Mesendoderm (in vitro differentiated cells): ENCODE measurements at regions not wholly inside any gene's neighbourhood (a gene's known extent, or its start where the extent isn't known, plus 50 kb on each side); places are given as distances from the start of the nearest gene placed in this dataset.

ENCODE experiments used
- DNase-seq: peaks from one replicate; pipeline ENCODE4 v3.0.0; 2013
- H2AK5ac ChIP-seq: 2 replicates; pipeline ENCODE4 v1.6.1; 2013; ENCODE audit warnings: low read length, inconsistent platforms
- H2BK120ac ChIP-seq: 2 replicates; pipeline ENCODE4 v1.6.1; 2013; ENCODE audit warnings: low read depth, mild to moderate bottlenecking, low read length, moderate library complexity, mixed read lengths
- H2BK15ac ChIP-seq: replicated peaks from 2 replicates; pipeline ENCODE4 v1.6.1; 2013; ENCODE audit warnings: low read depth, mild to moderate bottlenecking, moderate library complexity
- H2BK5ac ChIP-seq: 2 replicates; pipeline ENCODE4 v1.6.1; 2013; ENCODE audit warnings: low read length, inconsistent platforms
- H3K18ac ChIP-seq: 2 replicates; pipeline ENCODE4 v1.6.1; 2013; ENCODE audit warnings: mild to moderate bottlenecking, low read length, mixed read lengths
- H3K23ac ChIP-seq: one replicate; pipeline ENCODE4 v1.6.1; 2013; ENCODE audit warnings: low read length
- H3K27ac ChIP-seq: 2 replicates; pipeline ENCODE4 v1.5.1; 2013; ENCODE audit warnings: low read depth, mild to moderate bottlenecking, inconsistent platforms, low read length, moderate library complexity
- H3K27me3 ChIP-seq: 2 replicates; pipeline ENCODE4 v1.6.1; 2013; ENCODE audit warnings: low read length, control low read depth, mild to moderate bottlenecking, inconsistent platforms; ENCODE audit not compliant: insufficient read depth, poor library complexity
- H3K36me3 ChIP-seq: 2 replicates; pipeline ENCODE4 v1.6.1; 2013; ENCODE audit warnings: low read length, inconsistent platforms; ENCODE audit not compliant: control insufficient read depth, insufficient read depth
- H3K4ac ChIP-seq: one replicate; pipeline ENCODE4 v1.6.1; 2013; ENCODE audit warnings: low read depth, mild to moderate bottlenecking, low read length, moderate library complexity
- H3K4me1 ChIP-seq: 2 replicates; pipeline ENCODE4 v1.6.1; 2013; ENCODE audit warnings: low read depth, low read length, inconsistent platforms; ENCODE audit not compliant: control insufficient read depth
- H3K4me2 ChIP-seq: 2 replicates; pipeline ENCODE4 v1.6.1; 2013; ENCODE audit warnings: low read length
- H3K4me3 ChIP-seq: 2 replicates; pipeline ENCODE4 v1.5.1; 2013; ENCODE audit warnings: mild to moderate bottlenecking, low read length
- H3K56ac ChIP-seq: one replicate; pipeline ENCODE4 v1.6.1; 2013; ENCODE audit warnings: low read length
- H3K79me1 ChIP-seq: 2 replicates; pipeline ENCODE4 v1.6.1; 2013; ENCODE audit warnings: low read length, inconsistent platforms
- H3K79me2 ChIP-seq: 2 replicates; pipeline ENCODE4 v1.6.1; 2013; ENCODE audit warnings: mild to moderate bottlenecking, low read length; ENCODE audit not compliant: control insufficient read depth, insufficient read depth
- H3K9ac ChIP-seq: 2 replicates; pipeline ENCODE4 v1.6.1; 2013; ENCODE audit warnings: low read length, inconsistent platforms
- H4K5ac ChIP-seq: one replicate; pipeline ENCODE4 v1.6.1; 2013; ENCODE audit warnings: low read length
- H4K8ac ChIP-seq: one replicate; pipeline ENCODE4 v1.6.1; 2013; ENCODE audit warnings: low read depth, mild to moderate bottlenecking, control low read depth, low read length, moderate library complexity
- WGBS: extraction: QIAGEN DNeasy Blood & Tissue Kit; methylation state at CpG from one replicate; pipeline ENCODE4 v1.1.7; 2013; ENCODE audit warnings: low lambda C conversion rate, missing lambda C conversion rate; ENCODE audit not compliant: insufficient coverage; ENCODE audit errors: extremely low coverage; 5-methylcytosine and 5-hydroxymethylcytosine counted together

GRCh38 chr3:193831495-193832455, 238.8 kb downstream of the OPA1 start:
- no peak overlapping the region for H4K5ac ChIP-seq
- H3K4me2 ChIP-seq = no peak overlapping the region
- H3K4me3 ChIP-seq = no peak overlapping the region
- no peak overlapping the region for H2AK5ac ChIP-seq
- H3K79me1 ChIP-seq = no peaks in the 10 kb centered on the region
- no peak overlapping the region for H2BK5ac ChIP-seq
- no peak overlapping the region for H3K23ac ChIP-seq
- no peaks in the 10 kb centered on the region for H3K27me3 ChIP-seq
- H3K4me1 ChIP-seq = no peaks in the 10 kb centered on the region
- no peak overlapping the region for H3K9ac ChIP-seq
- H3K79me2 ChIP-seq = no peaks in the 10 kb centered on the region
- no peak overlapping the region for H2BK15ac ChIP-seq
- DNase-seq = no peak
- H3K18ac ChIP-seq = no peak overlapping the region
- H2BK120ac ChIP-seq = no peak overlapping the region
- no peak overlapping the region for H4K8ac ChIP-seq
- no peak overlapping the region for H3K56ac ChIP-seq
- WGBS = no CpG with 5 or more reads among the region's 24 CpGs
- no peak overlapping the region for H3K27ac ChIP-seq
- H3K36me3 ChIP-seq = no peaks in the 10 kb centered on the region
- no peak overlapping the region for H3K4ac ChIP-seq

GRCh38 chr3:193832833-193833413, 239.9 kb downstream of the OPA1 start:
- no peak overlapping the region for H2BK5ac ChIP-seq

GRCh38 chr3:193833592-193833991, 240.6 kb downstream of the OPA1 start:
- no peak overlapping the region for H3K56ac ChIP-seq
- H3K9ac ChIP-seq = no peak overlapping the region
- H3K27me3 ChIP-seq = no peaks in the 10 kb centered on the region
- H3K27ac ChIP-seq = no peak overlapping the region
- H2BK120ac ChIP-seq = no peak overlapping the region
- H3K4me3 ChIP-seq = no peak overlapping the region
- no peak overlapping the region for H2AK5ac ChIP-seq
- no peak overlapping the region for H2BK5ac ChIP-seq
- H4K8ac ChIP-seq = no peak overlapping the region
- H3K79me1 ChIP-seq = no peaks in the 10 kb centered on the region
- H3K4ac ChIP-seq = no peak overlapping the region
- H4K5ac ChIP-seq = no peak overlapping the region
- no peak overlapping the region for H2BK15ac ChIP-seq
- WGBS = no CpG with 5 or more reads among the region's 11 CpGs
- H3K36me3 ChIP-seq = no peaks in the 10 kb centered on the region
- H3K23ac ChIP-seq = no peak overlapping the region
- no peak overlapping the region for H3K18ac ChIP-seq
- no peak overlapping the region for H3K4me2 ChIP-seq
- H3K4me1 ChIP-seq = peaks cover 6% of the 10 kb centered on the region
- no peak for DNase-seq
- no peaks in the 10 kb centered on the region for H3K79me2 ChIP-seq

More at GRCh38 chr3:193832833-193833413, 239.9 kb downstream of the OPA1 start:
- Histone ChIP-seq H3K23ac (no peak overlapping the region), H3K79me1 (no peaks in the 10 kb centered on the region), H2BK15ac (no peak overlapping the region), H2AK5ac (no peak overlapping the region), H3K4me2 (no peak overlapping the region), H3K4ac (no peak overlapping the region), H3K9ac (no peak overlapping the region), H3K56ac (no peak overlapping the region), H2BK120ac (no peak overlapping the region), H3K4me1 (peaks cover 6% of the 10 kb centered on the region), H4K5ac (no peak overlapping the region), H3K27ac (no peak overlapping the region), H3K4me3 (no peak overlapping the region), H3K36me3 (no peaks in the 10 kb centered on the region), H3K79me2 (no peaks in the 10 kb centered on the region), H3K18ac (no peak overlapping the region), H4K8ac (no peak overlapping the region), H3K27me3 (no peaks in the 10 kb centered on the region)
- WGBS = no CpG with 5 or more reads among the region's 5 CpGs
- no peak for DNase-seq

- no peak overlapping the region for H2BK5ac ChIP-seq
- no peaks in the 10 kb centered on the region for H3K79me1 ChIP-seq
- H4K5ac ChIP-seq = no peak overlapping the region
- no peaks in the 10 kb centered on the region for H3K79me2 ChIP-seq
- H3K27ac ChIP-seq = no peak overlapping the region
- no peak overlapping the region for H3K9ac ChIP-seq
- DNase-seq = no peak
- H3K4me3 ChIP-seq = no peak overlapping the region
- H3K4me1 ChIP-seq = peaks cover 6% of the 10 kb centered on the region
- no peak overlapping the region for H3K23ac ChIP-seq
- no peak overlapping the region for H3K56ac ChIP-seq
- no peak overlapping the region for H2AK5ac ChIP-seq
- H2BK15ac ChIP-seq = no peak overlapping the region
- no CpG with 5 or more reads among the region's 6 CpGs for WGBS
- H3K18ac ChIP-seq = no peak overlapping the region
- no peak overlapping the region for H3K4ac ChIP-seq
- no peak overlapping the region for H3K4me2 ChIP-seq
- no peaks in the 10 kb centered on the region for H3K36me3 ChIP-seq
- no peak overlapping the region for H2BK120ac ChIP-seq
- no peaks in the 10 kb centered on the region for H3K27me3 ChIP-seq
- no peak overlapping the region for H4K8ac ChIP-seq
Observed at GRCh38 chr3:193835414-193835813, 242.4 kb downstream of the OPA1 start.

- Histone ChIP-seq H2BK15ac (no peak overlapping the region), H3K18ac (no peak overlapping the region), H2AK5ac (no peak overlapping the region), H3K79me2 (no peaks in the 10 kb centered on the region), H3K9ac (no peak overlapping the region), H3K36me3 (no peaks in the 10 kb centered on the region), H3K27ac (no peak overlapping the region), H4K5ac (no peak overlapping the region), H3K27me3 (no peaks in the 10 kb centered on the region), H3K79me1 (no peaks in the 10 kb centered on the region), H3K4me3 (no peak overlapping the region), H4K8ac (no peak overlapping the region), H2BK120ac (peak overlapping the region; percentile 75), H3K4me1 (peaks cover 6% of the 10 kb centered on the region), H2BK5ac (no peak overlapping the region), H3K4me2 (no peak overlapping the region), H3K4ac (no peak overlapping the region), H3K56ac (no peak overlapping the region), H3K23ac (no peak overlapping the region)
- WGBS = no CpG with 5 or more reads among the region's 2 CpGs
- DNase-seq = no peak
Observed at GRCh38 chr3:193836511-193836910, 243.5 kb downstream of the OPA1 start.
